HCT116 (cell line): ENCODE measurements at regions not wholly inside any gene's neighbourhood (a gene's known extent, or its start where the extent isn't known, plus 50 kb on each side); places are given as distances from the start of the nearest gene placed in this dataset.

Source experiments
- ATAC-seq: fragments of 200-7000 bp; cut with Tn5 transposase; 2 replicates; pipeline ENCODE4 v1.9.1; 2020; ENCODE audit warnings: mild to moderate bottlenecking, moderate library complexity
- BruUV-seq: library from RNA; stranded (reverse); fragments of 400-500 nt; replicated peaks from 2 replicates; lab custom pipeline; 2021; lab: Mats Ljungman, UMichigan
- CTCF ChIA-PET: fragments of 300-600 bp; sonication (Branson Sonifier 250); formaldehyde crosslinking; loops from one replicate; lab custom pipeline; 2021; ENCODE audit warnings: antibody characterized with exemption; lab: Charles Lee
- POLR2A ChIA-PET: fragments of 300-600, 350-600 bp; sonication (Branson Sonifier 250); formaldehyde crosslinking; loops from one replicate; lab custom pipeline; 2021; ENCODE audit warnings: antibody characterized with exemption; lab: Charles Lee
- RAD21 ChIA-PET, 2 experiments: fragments of 300-600 bp; sonication (Branson Sonifier 250); formaldehyde crosslinking; loops; one replicate each; lab custom pipeline; 2023; ENCODE audit warnings: low total read pairs in 2 of 2; ENCODE audit not compliant: uncharacterized antibody in 2 of 2, unreplicated experiment in 2 of 2, low non-redundant PET in 1 of 2; lab: Charles Lee
- DNase-seq: peaks from one replicate; pipeline ENCODE4 v3.0.0-alpha.2; 2010; ENCODE audit warnings: low read depth, low spot score
- H2AFZ ChIP-seq: fragments of 200-600 bp; shearing (Covaris generic), sonication (generic); 2 replicates; pipeline ENCODE4 v1.6.1; 2017; ENCODE audit warnings: low read depth, mixed run types, mixed read lengths, antibody characterized with exemption, low read length; ENCODE audit not compliant: poor library complexity, severe bottlenecking
- H3K27ac ChIP-seq: 2 replicates; pipeline ENCODE4 v1.5.1; 2012; ENCODE audit warnings: low read depth, low read length
- H3K27me3 ChIP-seq: fragments of 200-600 bp; sonication (generic); 2 replicates; pipeline ENCODE4 v1.6.1; 2016; ENCODE audit warnings: mixed run types, low read length, mixed read lengths; ENCODE audit not compliant: insufficient read depth
- H3K36me3 ChIP-seq, 2 experiments: fragments of 200-500 bp in 1 of 2; fragments of 200-600 bp in 1 of 2; sonication (Bioruptor generic) in 1 of 2; sonication (generic) in 1 of 2; 2 replicates each; pipeline versions ENCODE4 v1.5.1 to v1.6.1; 2014 to 2016; ENCODE audit warnings: low read length in 2 of 2, inconsistent platforms in 1 of 2, mixed read lengths in 1 of 2, mixed run types in 1 of 2; ENCODE audit not compliant: insufficient read depth in 2 of 2, control insufficient read depth in 1 of 2
- H3K4me1 ChIP-seq, 2 experiments: fragments of 200-600 bp in 1 of 2; sonication (generic) in 1 of 2; 2 replicates each; pipeline versions ENCODE4 v1.5.1 to v1.6.1; 2012 to 2017; ENCODE audit warnings: low read length in 2 of 2, inconsistent platforms in 1 of 2, mild to moderate bottlenecking in 1 of 2, mixed read lengths in 1 of 2, mixed run types in 1 of 2, moderate library complexity in 1 of 2; ENCODE audit not compliant: insufficient read depth in 2 of 2, control insufficient read depth in 1 of 2
- H3K4me2 ChIP-seq: fragments of 200-600 bp; sonication (generic); 2 replicates; pipeline ENCODE4 v1.6.1; 2017; ENCODE audit warnings: mixed run types, low read length, mixed read lengths
- H3K4me3 ChIP-seq, 2 experiments: fragments of 200-600 bp in 1 of 2; sonication (generic) in 1 of 2; replicated peaks in 1 of 2; 2 replicates each; pipeline ENCODE4 v1.5.1; 2011 to 2016; ENCODE audit warnings: low read length in 2 of 2, control low read depth in 1 of 2, low read depth in 1 of 2, mild to moderate bottlenecking in 1 of 2, mixed read lengths in 1 of 2, mixed run types in 1 of 2
- H3K79me2 ChIP-seq: fragments of 200-600 bp; sonication (generic); 2 replicates; pipeline ENCODE4 v1.6.1; 2017; ENCODE audit warnings: mild to moderate bottlenecking, mixed run types, low read length, moderate library complexity, mixed read lengths; ENCODE audit not compliant: insufficient read depth
- H3K9ac ChIP-seq: fragments of 200-600 bp; sonication (generic); 2 replicates; pipeline ENCODE4 v1.6.1; 2016; ENCODE audit warnings: low read length, mixed read lengths
- H3K9me2 ChIP-seq: fragments of 200-600 bp; sonication (generic), shearing (Covaris generic); 2 replicates; pipeline ENCODE4 v1.6.1; 2017; ENCODE audit warnings: mixed run types, mild to moderate bottlenecking, moderate library complexity; ENCODE audit not compliant: insufficient read depth
- H3K9me3 ChIP-seq, 2 experiments: fragments of 200-500 bp in 1 of 2; fragments of 200-600 bp in 1 of 2; sonication (Bioruptor generic) in 1 of 2; sonication (generic) in 1 of 2; 2 replicates each; pipeline ENCODE4 v1.6.1; 2014 to 2017; ENCODE audit warnings: low read length in 2 of 2, mixed read lengths in 2 of 2, inconsistent platforms in 1 of 2, low read depth in 1 of 2, mild to moderate bottlenecking in 1 of 2, mixed run types in 1 of 2, moderate library complexity in 1 of 2; ENCODE audit not compliant: control insufficient read depth in 1 of 2, insufficient read depth in 1 of 2
- H4K20me1 ChIP-seq: fragments of 200-600 bp; sonication (generic), shearing (Covaris generic); 2 replicates; pipeline ENCODE4 v1.6.1; 2017; ENCODE audit warnings: mixed run types, mild to moderate bottlenecking, moderate library complexity; ENCODE audit not compliant: insufficient read depth
- ATF3 ChIP-seq: IDR thresholded peaks from 2 replicates; pipeline ENCODE4 v1.6.1; 2012
- CEBPB ChIP-seq: IDR thresholded peaks from 2 replicates; pipeline ENCODE4 v1.6.1; 2012; ENCODE audit warnings: low read depth
- CTCF ChIP-seq, 3 experiments: fragments of 200-600 bp in 1 of 3; sonication (generic) in 1 of 3; IDR thresholded peaks in 2 of 3; conservative IDR thresholded peaks in 1 of 3; 2 replicates each; pipeline ENCODE4 v1.5.1; 2012 to 2017; ENCODE audit warnings: low read depth in 2 of 3, low read length in 2 of 3, antibody characterized with exemption in 1 of 3, borderline replicate concordance in 1 of 3, control low read depth in 1 of 3, mild to moderate bottlenecking in 1 of 3, mixed read lengths in 1 of 3, mixed run types in 1 of 3, moderate library complexity in 1 of 3; ENCODE audit not compliant: insufficient read depth in 1 of 3
- EGR1 ChIP-seq: IDR thresholded peaks from 2 replicates; pipeline ENCODE4 v1.6.1; 2012; ENCODE audit warnings: low read depth
- ELF1 ChIP-seq: IDR thresholded peaks from 2 replicates; pipeline ENCODE4 v1.6.1; 2012; ENCODE audit warnings: low read depth, borderline replicate concordance
- EZH2phosphoT487 ChIP-seq: fragments of 200-600 bp; IDR thresholded peaks from 2 replicates; pipeline ENCODE4 v1.6.1; 2018; ENCODE audit warnings: antibody characterized with exemption, borderline replicate concordance
- MAX ChIP-seq: IDR thresholded peaks from 2 replicates; pipeline ENCODE4 v1.6.1; 2012
- RAD21 ChIP-seq: IDR thresholded peaks from 2 replicates; pipeline ENCODE4 v1.6.1; 2012; ENCODE audit warnings: low read depth, mild to moderate bottlenecking
- REST ChIP-seq: IDR thresholded peaks from 2 replicates; pipeline ENCODE4 v1.6.1; 2012; ENCODE audit warnings: low read depth
- SIN3A ChIP-seq: IDR thresholded peaks from 2 replicates; pipeline ENCODE4 v1.6.1; 2012; ENCODE audit warnings: low read depth
- SP1 ChIP-seq: IDR thresholded peaks from 2 replicates; pipeline ENCODE4 v1.6.1; 2012; ENCODE audit warnings: low read depth
- TCF7L2 ChIP-seq: IDR thresholded peaks from 2 replicates; pipeline ENCODE4 v1.7.0; 2011; ENCODE audit warnings: borderline replicate concordance, inconsistent platforms; ENCODE audit not compliant: insufficient read depth, insufficient read length; ENCODE audit errors: extremely low read depth
- YY1 ChIP-seq: IDR thresholded peaks from 2 replicates; pipeline ENCODE4 v1.6.1; 2011; ENCODE audit warnings: low read length, low read depth, moderate library complexity, mild to moderate bottlenecking; ENCODE audit not compliant: insufficient replicate concordance; ENCODE audit errors: extremely low read depth
- ZFX ChIP-seq: fragments of 450-650 bp; IDR thresholded peaks from 2 replicates; pipeline ENCODE4 v1.6.1; 2017
- ZNF274 ChIP-seq: fragments of 200-500 bp; sonication (Bioruptor generic); IDR thresholded peaks from 2 replicates; pipeline ENCODE4 v1.6.1; 2014; ENCODE audit warnings: mild to moderate bottlenecking, low read depth, low read length, inconsistent platforms
- intact Hi-C: fragments of 100-400 bp; cut with micrococcal nuclease; formaldehyde crosslinking; loops from 2 replicates; pipeline ENCODE4 v1.10.0; 2022

GRCh38 chr4:14607578-14607977, 394.7 kb upstream of the CPEB2 start:
- no peaks in the 10 kb centered on the region for H3K4me1 ChIP-seq
- intact Hi-C loops = no loop called here
- no peaks in the 10 kb centered on the region for H3K36me3 ChIP-seq
- H3K9ac ChIP-seq = no peak overlapping the region
- no peak overlapping the region for H3K27ac ChIP-seq
- H3K27me3 ChIP-seq = no peaks in the 10 kb centered on the region
- H4K20me1 ChIP-seq = no peaks in the 10 kb centered on the region
- DNase-seq (no peak), ATAC-seq (no peak)
- no TSS peak for BruUV-seq
- no peaks in the 10 kb centered on the region for H3K79me2 ChIP-seq
- CTCF ChIA-PET = no interaction called here
- RAD21 ChIA-PET = no interaction called here
- POLR2A ChIA-PET = no interaction called here
- H2AFZ ChIP-seq = no peak overlapping the region
- no peak overlapping the region for H3K4me2 ChIP-seq
- H3K9me3 ChIP-seq = peaks cover 0 to 7% of the 10 kb centered on the region in 2 experiments; a peak in 2 of 4 replicates
- TF ChIP-seq ATF3 = no peak
- TF ChIP-seq ZNF274 = no peak
- no peak for TF ChIP-seq MAX
- no peak for TF ChIP-seq CEBPB
- no peak for TF ChIP-seq EGR1
- no peak for TF ChIP-seq REST
- no peak for TF ChIP-seq SP1
- no peak for TF ChIP-seq ELF1
- TF ChIP-seq SIN3A = no peak
- TF ChIP-seq RAD21 = no peak
- TF ChIP-seq TCF7L2 = no peak
- TF ChIP-seq EZH2phosphoT487 = no peak
- no peak for TF ChIP-seq YY1
- TF ChIP-seq ZFX = no peak
- no peak for TF ChIP-seq CTCF (IDR thresholded peaks at IDR 0.05 in 2 of 3, conservative IDR thresholded peaks at IDR 0.05 in 1 of 3; ENCODE audit: borderline replicate concordance in 1 of 3, insufficient read depth in 1 of 3, low read depth in 2 of 3, low read length in 2 of 3)
- TF ChIP-seq, all 23 proteins: peak for 0
- no peaks in the 10 kb centered on the region for H3K9me2 ChIP-seq
- H3K4me3 ChIP-seq = no peak overlapping the region
